ENCODE measurements at regions not wholly inside any gene's neighbourhood (a gene's known extent, or its start where the extent isn't known, plus 50 kb on each side); places are given as distances from the start of the nearest gene placed in this dataset.

GRCh38 chr4:132228676-132229075 is 920.4 kb upstream of the PCDH10 start:
- H3K36me3 ChIP-seq (replicated peaks in 1 of 2; ENCODE audit: control insufficient read depth in 1 of 2, insufficient read depth in 2 of 2, low read length in 2 of 2) = no peaks in the 10 kb centered on the region
- ChIA-PET CTCF (ENCODE audit: low intra/inter-chr PET ratio, low total read pairs) (interaction anchor here (2.2 kb wide), 1 partner anchor 1137 kb away, joined by 9 read pairs; no protein-coding TSS in a partner anchor), POLR2A (no interaction called here)
- H3K79me2 ChIP-seq (ENCODE audit: insufficient read depth, low read length) = no peaks in the 10 kb centered on the region
- H2AFZ ChIP-seq (ENCODE audit: low read length) = no peak overlapping the region
- in situ Hi-C loops (cut with HindIII; ENCODE audit: extremely low pct_ligation_motif_present, low pct_unique_long_range_greater_than_20kb) = no loop called here
- no peaks in the 10 kb centered on the region for H4K20me1 ChIP-seq (ENCODE audit: insufficient read depth, low read length)
- no peak overlapping the region for H3K4me3 ChIP-seq (replicated peaks in 1 of 3; ENCODE audit: insufficient read depth in 1 of 3, low read depth in 2 of 3, low read length in 3 of 3)
- ATAC-seq = no peak
- H3K27ac ChIP-seq (ENCODE audit: extremely low read length, insufficient read depth, low read length) = no peak overlapping the region
- BruUV-seq (replicated peaks) = no TSS peak
- no peak overlapping the region for H3K9ac ChIP-seq (ENCODE audit: insufficient read depth, low read depth, low read length)
- H3K4me2 ChIP-seq (ENCODE audit: low read depth, low read length) = no peak overlapping the region
- intact Hi-C loops (cut with micrococcal nuclease; ENCODE audit: unreplicated experiment) = loop anchor here (5.0 kb wide), 1 partner anchor 1481 kb away; no protein-coding TSS in a partner anchor
- no peak for FAIRE-seq
- peaks cover 20% of the 10 kb centered on the region for H3K9me3 ChIP-seq (ENCODE audit: low read length)
- no peaks in the 10 kb centered on the region for H3K27me3 ChIP-seq (ENCODE audit: control insufficient read depth in 1 of 2, insufficient read depth in 2 of 2, low read length in 2 of 2)
- peaks cover 8% of the 10 kb centered on the region; the same call in 1 of the 2 replicates for H3K4me1 ChIP-seq (ENCODE audit: insufficient read depth, low read length)
- DNase-seq (ENCODE audit: low spot score) = no peak
- TF ChIP-seq ATF7 (IDR thresholded peaks at IDR 0.05) = no peak
- TF ChIP-seq ATF7 (CRISPR knock-in tag; IDR thresholded peaks at IDR 0.05) = no peak
- no peak for TF ChIP-seq MTA1 (CRISPR knock-in tag; IDR thresholded peaks at IDR 0.05; ENCODE audit: borderline replicate concordance)
- TF ChIP-seq DZIP1 (CRISPR knock-in tag; IDR thresholded peaks at IDR 0.05) = no peak
- TF ChIP-seq ZMYM3 (CRISPR knock-in tag; IDR thresholded peaks at IDR 0.05) = no peak
- no peak for TF ChIP-seq CEBPZ (IDR thresholded peaks at IDR 0.05; ENCODE audit: low read length)
- no peak for TF ChIP-seq ZFP91 (CRISPR knock-in tag; IDR thresholded peaks at IDR 0.05; ENCODE audit: borderline replicate concordance)
- no peak for TF ChIP-seq NFIB (CRISPR knock-in tag; IDR thresholded peaks at IDR 0.05; ENCODE audit: borderline replicate concordance)
- no peak for TF ChIP-seq CEBPB (IDR thresholded peaks at IDR 0.05; ENCODE audit: borderline replicate concordance, low read depth, low read length)
- TF ChIP-seq PBX3 (CRISPR knock-in tag; IDR thresholded peaks at IDR 0.05; ENCODE audit: borderline replicate concordance) = no peak
- no peak for TF ChIP-seq ARNTL (CRISPR knock-in tag; IDR thresholded peaks at IDR 0.05)
- no peak for TF ChIP-seq ZNF205 (CRISPR knock-in tag; IDR thresholded peaks at IDR 0.05)
- TF ChIP-seq SRSF9 (IDR thresholded peaks at IDR 0.05; ENCODE audit: borderline replicate concordance, insufficient read depth, low read depth, low read length, poor library complexity, severe bottlenecking) = no peak
- TF ChIP-seq ZC3H4 (CRISPR knock-in tag; IDR thresholded peaks at IDR 0.05; ENCODE audit: borderline replicate concordance) = no peak
- TF ChIP-seq ZBTB26 (CRISPR knock-in tag; IDR thresholded peaks at IDR 0.05; ENCODE audit: borderline replicate concordance) = no peak

Data from HepG2 (cell line).